ENCODE measurements at regions not wholly inside any gene's neighbourhood (a gene's known extent, or its start where the extent isn't known, plus 50 kb on each side); places are given as distances from the start of the nearest gene placed in this dataset.
"Not testable (repeated sequence)": the region's sequence is repeated elsewhere in the genome, so short reads cannot be mapped to it uniquely, and the experiment has no call there.

- WGBS, 10 experiments, result no CpG with 5 or more reads among the region's 8 CpGs
- H3K4me1 ChIP-seq (replicated peaks in 1 of 2), result peaks cover 4 to 12% of the 10 kb centered on the region in 2 donors
- ATAC-seq (replicated peaks in 6 of 8); H3K4me3 ChIP-seq; in situ Hi-C loops (cut with MboI; ENCODE audit: low pct_unique_long_range_greater_than_20kb in 2 of 9, low sequenced_read_pairs in 9 of 9, unreplicated experiment in 9 of 9): not testable (repeated sequence)
- H3K27ac ChIP-seq, result peak overlapping the region in 1 of 2 donors; percentile 59
Measured at GRCh38 chr5:1596462-1597092, 72.8 kb upstream of the LPCAT1 start.

GRCh38 chr5:1594357-1595106, 70.8 kb upstream of the LPCAT1 start:
- peaks cover 4 to 12% of the 10 kb centered on the region in 2 donors for H3K4me1 ChIP-seq (replicated peaks in 1 of 2)
- peak; percentile 65 to 96 (median 94) for ATAC-seq (replicated peaks in 6 of 8)
- H3K27ac ChIP-seq, result peak overlapping the region in 1 of 2 donors; percentile 53
- WGBS, 10 experiments, result 32 to 100% (median 58%) methylated on average over 1 to 14 of the region's 78 CpGs; no CpG with 5 or more reads in 2 of the 10 experiments
- peak overlapping the region; percentile 57 to 78 (median 67) for H3K4me3 ChIP-seq
- in situ Hi-C loops (cut with MboI; ENCODE audit: low pct_unique_long_range_greater_than_20kb in 2 of 9, low sequenced_read_pairs in 9 of 9, unreplicated experiment in 9 of 9), result no loop called here

- peaks cover 4 to 12% of the 10 kb centered on the region in 2 donors for H3K4me1 ChIP-seq (replicated peaks in 1 of 2)
- H3K27ac ChIP-seq, result peak overlapping the region in 1 of 2 donors; percentile 53
- WGBS, 10 experiments, result no CpG with 5 or more reads among the region's 32 CpGs
- ATAC-seq (replicated peaks in 6 of 8), result peak in 3 of 8 experiments; percentile 3 to 70 (median 22)
- in situ Hi-C loops (cut with MboI; ENCODE audit: low pct_unique_long_range_greater_than_20kb in 2 of 9, low sequenced_read_pairs in 9 of 9, unreplicated experiment in 9 of 9), result no loop called here
- peak overlapping the region; percentile 57 to 78 (median 67) for H3K4me3 ChIP-seq
Measured at GRCh38 chr5:1593903-1594356, 70.2 kb upstream of the LPCAT1 start.

GRCh38 chr5:1588071-1588694, 64.4 kb upstream of the LPCAT1 start:
- H3K4me1 ChIP-seq (replicated peaks in 1 of 2); ATAC-seq (replicated peaks in 6 of 8); in situ Hi-C loops (cut with MboI; ENCODE audit: low pct_unique_long_range_greater_than_20kb in 2 of 9, low sequenced_read_pairs in 9 of 9, unreplicated experiment in 9 of 9); H3K4me3 ChIP-seq; H3K27ac ChIP-seq: not testable (repeated sequence)
- 50 to 100% (median 86%) methylated on average over 1 to 5 of the region's 17 CpGs; no CpG with 5 or more reads in 4 of the 10 experiments for WGBS, 10 experiments

- H3K4me1 ChIP-seq (replicated peaks in 1 of 2); in situ Hi-C loops (cut with MboI; ENCODE audit: low pct_unique_long_range_greater_than_20kb in 2 of 9, low sequenced_read_pairs in 9 of 9, unreplicated experiment in 9 of 9); ATAC-seq (replicated peaks in 6 of 8); H3K27ac ChIP-seq; H3K4me3 ChIP-seq: not testable (repeated sequence)
- 59 to 100% (median 88%) methylated on average over 1 to 15 of the region's 15 CpGs; no CpG with 5 or more reads in 1 of the 10 experiments for WGBS, 10 experiments
Measured at GRCh38 chr5:1583081-1583875, 59.5 kb upstream of the LPCAT1 start.

- WGBS, 10 experiments, result 54 to 100% (median 85%) methylated on average over 1 to 5 of the region's 5 CpGs; no CpG with 5 or more reads in 1 of the 10 experiments
- H3K4me1 ChIP-seq (replicated peaks in 1 of 2); in situ Hi-C loops (cut with MboI; ENCODE audit: low pct_unique_long_range_greater_than_20kb in 2 of 9, low sequenced_read_pairs in 9 of 9, unreplicated experiment in 9 of 9); H3K27ac ChIP-seq; ATAC-seq (replicated peaks in 6 of 8); H3K4me3 ChIP-seq: not testable (repeated sequence)
Measured at GRCh38 chr5:1579389-1579788, 55.6 kb upstream of the LPCAT1 start.

- H3K4me3 ChIP-seq; H3K4me1 ChIP-seq (replicated peaks in 1 of 2); H3K27ac ChIP-seq; in situ Hi-C loops (cut with MboI; ENCODE audit: low pct_unique_long_range_greater_than_20kb in 2 of 9, low sequenced_read_pairs in 9 of 9, unreplicated experiment in 9 of 9); ATAC-seq (replicated peaks in 6 of 8): not testable (repeated sequence)
- WGBS, 10 experiments, result 100% methylated on average over 1 to 3 of the region's 7 CpGs; no CpG with 5 or more reads in 8 of the 10 experiments
Measured at GRCh38 chr5:1576851-1577250, 53.1 kb upstream of the LPCAT1 start.

GRCh38 chr5:1575991-1576714, 52.4 kb upstream of the LPCAT1 start:
- ATAC-seq (replicated peaks in 6 of 8); H3K4me1 ChIP-seq (replicated peaks in 1 of 2); in situ Hi-C loops (cut with MboI; ENCODE audit: low pct_unique_long_range_greater_than_20kb in 2 of 9, low sequenced_read_pairs in 9 of 9, unreplicated experiment in 9 of 9); H3K4me3 ChIP-seq; H3K27ac ChIP-seq: not testable (repeated sequence)
- 80 to 100% (median 100%) methylated on average over 1 to 7 of the region's 25 CpGs; no CpG with 5 or more reads in 2 of the 10 experiments for whole genome bisulfite sequencing, 10 experiments

- 100% methylated on average over 1 to 2 of the region's 5 CpGs; no CpG with 5 or more reads in 7 of the 10 experiments for WGBS, 10 experiments
- ATAC-seq (replicated peaks in 6 of 8); in situ Hi-C loops (cut with MboI; ENCODE audit: low pct_unique_long_range_greater_than_20kb in 2 of 9, low sequenced_read_pairs in 9 of 9, unreplicated experiment in 9 of 9); H3K27ac ChIP-seq; H3K4me1 ChIP-seq (replicated peaks in 1 of 2); H3K4me3 ChIP-seq: not testable (repeated sequence)
Measured at GRCh38 chr5:1575491-1575890, 51.7 kb upstream of the LPCAT1 start.

GRCh38 chr5:1574023-1574318, 50.2 kb upstream of the LPCAT1 start:
- no CpG with 5 or more reads among the region's 9 CpGs for WGBS, 10 experiments
- H3K27ac ChIP-seq; in situ Hi-C loops (cut with MboI; ENCODE audit: low pct_unique_long_range_greater_than_20kb in 2 of 9, low sequenced_read_pairs in 9 of 9, unreplicated experiment in 9 of 9); H3K4me1 ChIP-seq (replicated peaks in 1 of 2); H3K4me3 ChIP-seq: not testable (repeated sequence)
- peak in 3 of 8 experiments; percentile 77 to 85 (median 84) for ATAC-seq (replicated peaks in 6 of 8)

- WGBS, 10 experiments, result 74 to 100% (median 91%) methylated on average over 2 to 9 of the region's 15 CpGs; no CpG with 5 or more reads in 4 of the 10 experiments
Measured at GRCh38 chr5:1573217-1574022, 49.7 kb upstream of the LPCAT1 start.

More at GRCh38 chr5:1573217-1574022, 49.7 kb upstream of the LPCAT1 start:
- H3K4me3 ChIP-seq; H3K27ac ChIP-seq; H3K4me1 ChIP-seq (replicated peaks in 1 of 2); in situ Hi-C loops (cut with MboI; ENCODE audit: low pct_unique_long_range_greater_than_20kb in 2 of 9, low sequenced_read_pairs in 9 of 9, unreplicated experiment in 9 of 9): not testable (repeated sequence)
- peak in 3 of 8 experiments; percentile 60 to 87 (median 84) for ATAC-seq (replicated peaks in 6 of 8)
